Erythroblast (primary cell): ENCODE measurements at regions not wholly inside any gene's neighbourhood (a gene's known extent, or its start where the extent isn't known, plus 50 kb on each side); places are given as distances from the start of the nearest gene placed in this dataset.

ENCODE experiments used
- GATA1 ChIP-seq: IDR thresholded peaks from 2 replicates; pipeline ENCODE4 v1.6.1; 2011; ENCODE audit warnings: low read depth, mild to moderate bottlenecking, control low read depth, low read length, moderate library complexity
- POLR2A ChIP-seq: IDR thresholded peaks from 2 replicates; pipeline ENCODE4 v1.6.1; 2011; ENCODE audit warnings: mild to moderate bottlenecking, low read length

GRCh38 chr2:235204948-235205347 lies 253.1 kb downstream of the SH3BP4 start:
- TF ChIP-seq POLR2A (no peak), GATA1 (no peak)
